ENCODE measurements at regions not wholly inside any gene's neighbourhood (a gene's known extent, or its start where the extent isn't known, plus 50 kb on each side); places are given as distances from the start of the nearest gene placed in this dataset.

GRCh38 chr14:44657696-44658388 lies 150.8 kb upstream of the FSCB start:
- H3K4me3 ChIP-seq (ENCODE audit: low read depth, low read length) = no peak overlapping the region
- TF ChIP-seq CTCF (IDR thresholded peaks at IDR 0.05; ENCODE audit: insufficient read depth in 1 of 2, low read depth in 1 of 2, low read length in 1 of 2, severe bottlenecking in 1 of 2, unreplicated experiment in 1 of 2) = peak in 1 of 2 experiments; percentile 60
- Mint-ChIP-seq H3K9me3 (ENCODE audit: unreplicated experiment) (no peaks in the 10 kb centered on the region), H3K27me3 (ENCODE audit: insufficient read depth, unreplicated experiment) (no peaks in the 10 kb centered on the region), H3K36me3 (ENCODE audit: insufficient read depth, unreplicated experiment) (no peaks in the 10 kb centered on the region), H3K27ac (ENCODE audit: unreplicated experiment) (no peak overlapping the region), H3K4me3 (ENCODE audit: unreplicated experiment) (no peak overlapping the region), H3K4me1 (ENCODE audit: low read depth, unreplicated experiment) (no peaks in the 10 kb centered on the region)
- no peaks in the 10 kb centered on the region for H3K9me3 ChIP-seq
- H3K36me3 ChIP-seq (ENCODE audit: control insufficient read depth, insufficient read depth, low read length) = no peaks in the 10 kb centered on the region
- intact Hi-C loops (cut with micrococcal nuclease; ENCODE audit: unreplicated experiment) = loop anchor here (1.0 to 5.0 kb wide), 4 partner anchors 189 to 766 kb away; no protein-coding TSS in a partner anchor
- no peaks in the 10 kb centered on the region for H3K4me1 ChIP-seq
- CTCF ChIA-PET = no interaction called here
- peak in 1 of 2 experiments; percentile 24 for DNase-seq
- POLR2A ChIA-PET = no interaction called here
- no peaks in the 10 kb centered on the region for H3K27me3 ChIP-seq (replicated peaks; ENCODE audit: control insufficient read depth, insufficient read depth, low read length)
- BruUV-seq (replicated peaks) = no TSS peak

GRCh38 chr14:44657203-44657602 lies 150.1 kb upstream of the FSCB start:
- Histone ChIP-seq H3K4me1 (no peaks in the 10 kb centered on the region), H3K9me3 (no peaks in the 10 kb centered on the region), H3K36me3 (ENCODE audit: control insufficient read depth, insufficient read depth, low read length) (no peaks in the 10 kb centered on the region), H3K27me3 (replicated peaks; ENCODE audit: control insufficient read depth, insufficient read depth, low read length) (no peaks in the 10 kb centered on the region), H3K4me3 (ENCODE audit: low read depth, low read length) (no peak overlapping the region)
- DNase-seq = no peak
- CTCF ChIA-PET = no interaction called here
- Mint-ChIP-seq H3K27me3 (ENCODE audit: insufficient read depth, unreplicated experiment) (no peaks in the 10 kb centered on the region), H3K27ac (ENCODE audit: unreplicated experiment) (no peak overlapping the region), H3K4me1 (ENCODE audit: low read depth, unreplicated experiment) (no peaks in the 10 kb centered on the region), H3K9me3 (ENCODE audit: unreplicated experiment) (no peaks in the 10 kb centered on the region), H3K36me3 (ENCODE audit: insufficient read depth, unreplicated experiment) (no peaks in the 10 kb centered on the region), H3K4me3 (ENCODE audit: unreplicated experiment) (no peak overlapping the region)
- intact Hi-C loops (cut with micrococcal nuclease; ENCODE audit: unreplicated experiment) = loop anchor here (1.0 to 5.0 kb wide), 4 partner anchors 190 to 765 kb away; no protein-coding TSS in a partner anchor
- no peak for TF ChIP-seq CTCF (IDR thresholded peaks at IDR 0.05; ENCODE audit: insufficient read depth in 1 of 2, low read depth in 1 of 2, low read length in 1 of 2, severe bottlenecking in 1 of 2, unreplicated experiment in 1 of 2)
- POLR2A ChIA-PET = no interaction called here
- no TSS peak for BruUV-seq (replicated peaks)

GRCh38 chr14:44654591-44654990 lies 147.5 kb upstream of the FSCB start:
- Mint-ChIP-seq H3K27me3 (ENCODE audit: insufficient read depth, unreplicated experiment) (no peaks in the 10 kb centered on the region), H3K4me3 (ENCODE audit: unreplicated experiment) (no peak overlapping the region)

More at GRCh38 chr14:44654591-44654990, 147.5 kb upstream of the FSCB start:
- no peak overlapping the region for H3K27ac Mint-ChIP-seq (ENCODE audit: unreplicated experiment)
- no TSS peak for BruUV-seq (replicated peaks)
- Histone ChIP-seq H3K9me3 (no peaks in the 10 kb centered on the region), H3K36me3 (ENCODE audit: control insufficient read depth, insufficient read depth, low read length) (no peaks in the 10 kb centered on the region), H3K4me1 (no peaks in the 10 kb centered on the region), H3K4me3 (ENCODE audit: low read depth, low read length) (no peak overlapping the region), H3K27me3 (replicated peaks; ENCODE audit: control insufficient read depth, insufficient read depth, low read length) (no peaks in the 10 kb centered on the region)
- TF ChIP-seq CTCF (IDR thresholded peaks at IDR 0.05; ENCODE audit: insufficient read depth in 1 of 2, low read depth in 1 of 2, low read length in 1 of 2, severe bottlenecking in 1 of 2, unreplicated experiment in 1 of 2) = no peak
- CTCF ChIA-PET = no interaction called here
- intact Hi-C loops (cut with micrococcal nuclease; ENCODE audit: unreplicated experiment) = no loop called here
- POLR2A ChIA-PET = no interaction called here
- no peaks in the 10 kb centered on the region for H3K36me3 Mint-ChIP-seq (ENCODE audit: insufficient read depth, unreplicated experiment)
- no peaks in the 10 kb centered on the region for H3K9me3 Mint-ChIP-seq (ENCODE audit: unreplicated experiment)
- DNase-seq = no peak
- H3K4me1 Mint-ChIP-seq (ENCODE audit: low read depth, unreplicated experiment) = no peaks in the 10 kb centered on the region
